ENCODE measurements at regions not wholly inside any gene's neighbourhood (a gene's known extent, or its start where the extent isn't known, plus 50 kb on each side); places are given as distances from the start of the nearest gene placed in this dataset.

DNA sequence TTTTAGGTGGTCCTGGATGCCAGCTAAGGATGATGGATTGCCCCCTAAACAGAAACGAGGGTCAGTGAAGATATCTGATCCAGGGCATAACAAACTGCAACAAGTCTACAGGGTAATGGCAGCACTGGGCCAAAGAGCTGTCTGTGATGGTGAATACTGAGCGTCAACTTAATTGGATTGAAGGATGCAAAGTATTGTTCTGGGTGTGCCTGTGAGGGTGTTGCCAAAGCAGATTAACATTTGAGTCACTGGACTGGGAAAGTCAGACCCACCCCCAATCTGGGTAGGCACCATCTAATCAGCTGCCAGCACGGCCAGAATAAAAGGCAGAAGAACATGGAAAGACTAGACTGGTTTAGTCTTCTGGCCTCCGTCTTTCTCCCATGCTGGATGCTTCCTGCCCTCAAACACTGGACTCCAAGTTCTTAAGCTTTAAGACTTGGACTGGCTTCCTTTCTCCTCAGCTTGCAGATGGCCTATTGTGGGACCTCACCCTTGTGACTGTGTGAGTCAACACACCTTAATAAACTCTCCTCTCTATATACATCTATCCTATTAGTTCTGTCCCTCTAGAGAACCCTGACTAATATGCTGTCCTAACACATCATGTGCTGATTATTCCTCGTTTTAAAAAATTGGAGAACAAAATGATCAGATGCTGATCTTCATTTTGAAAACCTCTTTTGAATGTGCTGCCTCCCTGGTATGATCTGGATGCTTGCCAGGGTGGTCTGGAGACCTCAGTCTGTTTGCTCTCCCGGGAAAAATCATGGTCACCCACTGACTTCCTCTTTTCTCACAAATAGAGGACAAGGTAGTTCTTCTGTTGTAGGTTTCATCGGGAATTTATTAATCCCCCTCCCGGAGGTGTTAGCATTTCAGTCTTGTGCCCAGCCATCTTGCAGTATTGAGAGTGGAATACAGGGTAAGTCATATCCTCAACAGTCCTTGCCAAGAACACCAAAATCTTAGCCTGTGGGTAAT is 234.7 kb downstream of the SETD4 start:
- TF ChIP-seq POLR2A (IDR thresholded peaks at IDR 0.05; ENCODE audit: extremely low read depth, insufficient read length) (no peak), MYC (IDR thresholded peaks at IDR 0.05; ENCODE audit: low read depth, low read length) (no peak)
- TF ChIP-seq, protein P1, sequence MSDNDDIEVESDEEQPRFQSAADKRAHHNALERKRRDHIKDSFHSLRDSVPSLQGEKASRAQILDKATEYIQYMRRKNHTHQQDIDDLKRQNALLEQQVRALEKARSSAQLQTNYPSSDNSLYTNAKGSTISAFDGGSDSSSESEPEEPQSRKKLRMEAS (IDR thresholded peaks at IDR 0.05; ENCODE audit: low read depth, low read length) = no peak
- TF ChIP-seq, protein P2, sequence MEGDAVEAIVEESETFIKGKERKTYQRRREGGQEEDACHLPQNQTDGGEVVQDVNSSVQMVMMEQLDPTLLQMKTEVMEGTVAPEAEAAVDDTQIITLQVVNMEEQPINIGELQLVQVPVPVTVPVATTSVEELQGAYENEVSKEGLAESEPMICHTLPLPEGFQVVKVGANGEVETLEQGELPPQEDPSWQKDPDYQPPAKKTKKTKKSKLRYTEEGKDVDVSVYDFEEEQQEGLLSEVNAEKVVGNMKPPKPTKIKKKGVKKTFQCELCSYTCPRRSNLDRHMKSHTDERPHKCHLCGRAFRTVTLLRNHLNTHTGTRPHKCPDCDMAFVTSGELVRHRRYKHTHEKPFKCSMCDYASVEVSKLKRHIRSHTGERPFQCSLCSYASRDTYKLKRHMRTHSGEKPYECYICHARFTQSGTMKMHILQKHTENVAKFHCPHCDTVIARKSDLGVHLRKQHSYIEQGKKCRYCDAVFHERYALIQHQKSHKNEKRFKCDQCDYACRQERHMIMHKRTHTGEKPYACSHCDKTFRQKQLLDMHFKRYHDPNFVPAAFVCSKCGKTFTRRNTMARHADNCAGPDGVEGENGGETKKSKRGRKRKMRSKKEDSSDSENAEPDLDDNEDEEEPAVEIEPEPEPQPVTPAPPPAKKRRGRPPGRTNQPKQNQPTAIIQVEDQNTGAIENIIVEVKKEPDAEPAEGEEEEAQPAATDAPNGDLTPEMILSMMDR (IDR thresholded peaks at IDR 0.05; ENCODE audit: low read depth, low read length) = no peak
- no peak for DNase-seq (ENCODE audit: low read depth)
- H3K4me3 ChIP-seq (ENCODE audit: low read depth, low read length) = no peak overlapping the region

DNA sequence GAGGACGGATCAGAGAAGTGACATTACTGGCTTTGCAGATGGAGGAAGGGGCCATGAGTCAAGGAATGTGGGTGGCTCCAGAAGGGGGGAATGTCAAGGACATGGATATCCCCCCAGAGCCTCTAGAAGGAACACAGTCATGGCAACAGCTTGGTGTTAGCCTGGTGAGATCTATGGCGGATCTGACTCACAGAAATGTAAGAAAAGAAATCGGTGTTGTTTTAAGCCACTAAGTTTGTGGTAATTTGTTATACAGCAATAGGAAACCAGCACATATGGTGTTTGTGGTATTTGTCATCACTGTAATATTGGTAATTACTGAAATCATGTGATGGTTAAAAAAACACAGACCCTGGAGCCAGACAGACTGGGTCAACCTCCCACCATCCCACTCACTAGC is 236.2 kb downstream of the SETD4 start:
- H3K4me3 ChIP-seq (ENCODE audit: low read depth, low read length) = no peak overlapping the region
- no peak for TF ChIP-seq POLR2A (IDR thresholded peaks at IDR 0.05; ENCODE audit: extremely low read depth, insufficient read length)
- TF ChIP-seq MYC (IDR thresholded peaks at IDR 0.05; ENCODE audit: low read depth, low read length) = no peak
- TF ChIP-seq, protein P1 (IDR thresholded peaks at IDR 0.05; ENCODE audit: low read depth, low read length) = no peak
- DNase-seq (ENCODE audit: low read depth) = no peak

DNA sequence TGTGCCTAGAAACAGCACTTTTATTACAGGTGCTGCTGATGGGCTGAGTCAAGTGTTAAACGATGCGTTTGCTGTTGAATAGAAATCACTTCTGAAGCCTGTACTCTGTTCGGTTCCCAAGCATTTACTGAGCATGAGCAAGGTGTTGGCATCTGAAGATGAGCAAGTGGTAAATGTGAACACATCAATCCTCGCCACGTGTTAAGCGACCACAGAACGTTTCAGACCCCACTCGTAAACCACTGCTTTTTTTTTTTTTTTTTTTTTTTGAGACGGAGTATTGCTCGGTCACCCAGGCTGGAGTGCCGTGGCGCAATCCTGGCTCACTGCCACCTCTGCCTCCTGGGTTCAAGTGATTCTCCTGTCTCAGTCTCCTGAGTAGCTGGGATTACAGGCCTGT is 241.2 kb downstream of the SETD4 start:
- TF ChIP-seq, protein P1 (IDR thresholded peaks at IDR 0.05; ENCODE audit: low read depth, low read length) = no peak
- TF ChIP-seq MYC (IDR thresholded peaks at IDR 0.05; ENCODE audit: low read depth, low read length) (no peak), POLR2A (IDR thresholded peaks at IDR 0.05; ENCODE audit: extremely low read depth, insufficient read length) (no peak)
- TF ChIP-seq, protein P2 (IDR thresholded peaks at IDR 0.05; ENCODE audit: low read depth, low read length) = no peak
- no peak for DNase-seq (ENCODE audit: low read depth)
- H3K4me3 ChIP-seq (ENCODE audit: low read depth, low read length) = no peak overlapping the region

DNA sequence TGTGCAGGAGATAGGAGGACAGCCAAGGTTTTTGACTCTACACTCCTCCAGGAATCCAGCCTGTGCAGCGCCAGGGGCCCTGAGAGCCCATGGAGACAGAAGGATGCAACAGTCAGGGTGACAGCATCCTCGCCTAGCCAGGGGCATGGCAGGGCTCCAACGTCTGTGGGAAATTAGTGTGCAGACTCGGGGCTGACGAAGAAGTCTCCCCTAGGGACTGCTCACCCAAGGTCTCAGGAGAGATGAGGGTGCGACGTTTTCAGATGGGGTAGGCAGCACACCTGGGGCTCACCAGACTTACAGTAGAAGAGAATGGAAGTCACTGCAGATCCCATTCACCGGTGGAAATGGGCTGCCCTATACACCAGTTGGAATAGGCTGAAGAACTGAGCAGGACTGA is 241.7 kb downstream of the SETD4 start:
- TF ChIP-seq, protein P2 (IDR thresholded peaks at IDR 0.05; ENCODE audit: low read depth, low read length) = no peak
- TF ChIP-seq POLR2A (IDR thresholded peaks at IDR 0.05; ENCODE audit: extremely low read depth, insufficient read length) = no peak
- no peak for TF ChIP-seq MYC (IDR thresholded peaks at IDR 0.05; ENCODE audit: low read depth, low read length)
- TF ChIP-seq, protein P1 (IDR thresholded peaks at IDR 0.05; ENCODE audit: low read depth, low read length) = no peak
- no peak for DNase-seq (ENCODE audit: low read depth)
- no peak overlapping the region for H3K4me3 ChIP-seq (ENCODE audit: low read depth, low read length)

DNA sequence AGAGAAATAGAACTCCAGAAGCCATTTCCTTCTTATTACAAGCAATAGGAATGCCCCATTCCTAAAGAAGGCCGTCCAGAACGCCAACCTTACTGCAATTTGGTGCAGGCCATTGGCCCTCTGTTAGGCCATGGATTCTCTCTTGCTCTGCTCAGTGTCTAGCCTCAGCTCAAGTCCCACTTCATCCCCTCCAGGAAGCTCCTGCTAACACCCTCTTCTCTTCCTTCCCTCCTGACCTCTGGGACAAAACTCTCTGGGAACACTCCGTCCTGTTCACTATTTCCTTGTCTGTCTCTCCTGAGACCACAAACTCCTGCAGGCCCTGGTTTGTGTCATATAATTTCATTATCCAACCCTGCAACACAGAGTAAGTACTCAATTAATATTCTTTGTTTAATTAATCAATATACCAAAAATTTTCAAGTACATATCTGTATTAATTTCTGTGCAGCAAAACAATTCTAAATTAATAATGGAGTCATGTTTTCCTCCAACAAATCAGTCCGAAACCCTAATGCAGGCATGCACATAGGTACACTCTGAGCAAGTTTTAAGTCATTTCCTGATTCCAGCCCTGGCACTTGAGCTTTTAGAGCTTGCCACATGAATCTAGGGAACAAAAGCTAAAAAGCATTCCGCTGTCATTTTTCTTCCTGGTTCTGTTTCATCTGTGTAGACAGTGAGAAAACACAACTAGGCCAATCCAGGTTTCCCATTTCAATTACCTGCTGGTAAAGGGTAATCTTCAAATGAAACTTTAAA is 245.3 kb downstream of the SETD4 start:
- TF ChIP-seq POLR2A (IDR thresholded peaks at IDR 0.05; ENCODE audit: extremely low read depth, insufficient read length) = no peak
- no peak for TF ChIP-seq MYC (IDR thresholded peaks at IDR 0.05; ENCODE audit: low read depth, low read length)
- TF ChIP-seq, protein P2 (IDR thresholded peaks at IDR 0.05; ENCODE audit: low read depth, low read length) = no peak
- TF ChIP-seq, protein P1 (IDR thresholded peaks at IDR 0.05; ENCODE audit: low read depth, low read length) = no peak
- DNase-seq (ENCODE audit: low read depth) = no peak
- H3K4me3 ChIP-seq (ENCODE audit: low read depth, low read length) = no peak overlapping the region
